Fibroblast of the conjunctiva (primary cell): ENCODE measurements at regions not wholly inside any gene's neighbourhood (a gene's known extent, or its start where the extent isn't known, plus 50 kb on each side); places are given as distances from the start of the nearest gene placed in this dataset.

Source experiments
- DNase-seq: peaks from one replicate; pipeline ENCODE4 v3.0.0-alpha.2; 2010; ENCODE audit warnings: low read depth

DNA sequence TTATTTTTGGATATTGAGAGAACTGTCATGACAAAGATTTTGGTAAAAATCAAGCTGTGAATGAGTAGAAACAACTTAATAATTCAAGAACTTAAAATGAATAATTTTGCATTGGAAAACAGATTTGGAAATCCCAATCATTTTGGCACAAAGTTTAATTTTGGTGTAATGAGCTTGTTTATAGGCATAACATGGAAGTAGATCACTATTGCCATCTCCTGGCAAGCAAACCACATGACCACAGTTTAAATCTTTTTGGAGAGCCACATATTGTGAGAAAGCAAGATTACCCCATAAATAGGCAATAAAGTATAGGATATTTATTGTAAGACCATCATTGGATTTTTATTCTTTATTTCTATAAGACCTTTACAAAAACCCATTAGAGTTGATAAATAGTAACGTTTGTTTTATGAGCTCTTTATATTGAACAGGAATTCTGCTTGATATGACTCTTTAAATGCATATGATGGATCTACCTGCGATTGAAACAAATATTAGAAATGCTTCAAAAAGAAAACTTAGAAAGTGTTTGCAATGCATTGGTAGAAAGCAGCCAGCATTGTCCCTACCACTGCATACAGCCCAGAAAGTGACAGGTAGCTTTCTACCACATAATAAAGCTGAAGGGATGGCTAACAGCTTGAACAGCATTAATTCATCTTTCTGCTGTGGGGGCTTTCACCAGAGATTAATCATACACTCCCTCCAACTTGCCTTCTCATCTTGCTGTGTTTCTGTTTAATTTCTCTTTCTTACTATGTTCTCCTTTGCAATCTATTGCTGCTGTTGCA lies 766.8 kb downstream of the TBL1XR1 start:
- DNase-seq: peak; percentile 62

DNA sequence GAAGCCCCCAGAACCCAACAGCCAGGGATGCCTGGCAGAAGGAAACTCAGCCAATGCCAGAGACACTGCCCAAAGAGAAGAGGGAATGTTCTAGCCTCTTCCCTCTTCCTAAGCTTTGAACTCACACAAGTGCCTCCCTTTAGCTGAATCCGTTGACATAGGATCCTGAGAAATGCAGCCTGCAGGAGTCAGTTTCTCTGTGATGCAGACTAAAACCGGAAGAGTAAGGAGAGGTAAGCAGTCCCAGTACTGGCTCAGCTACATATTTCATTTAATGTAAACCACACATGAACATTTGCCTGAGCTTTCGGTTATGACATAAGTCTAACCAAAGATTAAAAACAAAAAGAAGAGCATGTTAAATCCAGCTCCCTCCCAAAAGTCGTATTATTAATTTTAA lies 768.7 kb downstream of the TBL1XR1 start:
- no peak for DNase-seq

DNA sequence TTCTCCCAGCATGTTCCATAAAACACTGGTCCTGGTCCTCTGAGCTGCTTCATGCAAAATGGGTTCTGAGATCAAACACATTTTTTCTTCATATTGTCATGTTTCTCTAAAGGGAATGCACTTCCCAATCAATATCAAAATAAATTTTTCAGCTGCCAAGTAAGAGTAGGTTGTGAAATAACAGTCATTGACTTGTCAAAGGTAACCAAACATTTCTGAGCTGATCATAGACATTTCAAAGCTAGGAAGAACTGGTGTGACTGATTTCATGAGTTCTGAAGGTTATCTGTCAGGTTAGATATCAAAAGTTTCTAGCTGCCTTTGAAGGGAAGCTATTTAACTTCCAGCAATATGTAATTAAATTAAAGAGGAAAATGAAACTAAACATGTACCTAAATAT lies 770.9 kb downstream of the TBL1XR1 start:
- DNase-seq: no peak

DNA sequence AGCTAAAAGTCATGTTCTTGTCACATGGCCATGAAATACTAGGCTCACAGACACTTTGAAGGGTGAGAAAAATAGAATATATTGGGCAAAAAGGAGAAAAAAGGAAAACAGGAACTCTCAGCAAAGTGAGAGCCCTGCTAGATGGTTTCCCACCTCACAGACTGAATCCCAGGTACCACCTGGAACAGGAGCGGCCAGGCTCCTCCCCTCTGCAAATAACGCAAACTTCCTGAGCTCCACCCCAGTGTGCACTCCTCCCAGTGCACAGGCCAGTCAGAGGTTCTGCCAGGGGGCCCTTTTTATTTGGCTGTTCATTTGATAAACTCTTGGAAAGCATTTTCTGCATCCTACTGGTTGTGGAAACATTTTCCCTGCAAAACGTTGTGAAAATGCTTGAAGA lies 780.4 kb downstream of the TBL1XR1 start:
- no peak for DNase-seq

DNA sequence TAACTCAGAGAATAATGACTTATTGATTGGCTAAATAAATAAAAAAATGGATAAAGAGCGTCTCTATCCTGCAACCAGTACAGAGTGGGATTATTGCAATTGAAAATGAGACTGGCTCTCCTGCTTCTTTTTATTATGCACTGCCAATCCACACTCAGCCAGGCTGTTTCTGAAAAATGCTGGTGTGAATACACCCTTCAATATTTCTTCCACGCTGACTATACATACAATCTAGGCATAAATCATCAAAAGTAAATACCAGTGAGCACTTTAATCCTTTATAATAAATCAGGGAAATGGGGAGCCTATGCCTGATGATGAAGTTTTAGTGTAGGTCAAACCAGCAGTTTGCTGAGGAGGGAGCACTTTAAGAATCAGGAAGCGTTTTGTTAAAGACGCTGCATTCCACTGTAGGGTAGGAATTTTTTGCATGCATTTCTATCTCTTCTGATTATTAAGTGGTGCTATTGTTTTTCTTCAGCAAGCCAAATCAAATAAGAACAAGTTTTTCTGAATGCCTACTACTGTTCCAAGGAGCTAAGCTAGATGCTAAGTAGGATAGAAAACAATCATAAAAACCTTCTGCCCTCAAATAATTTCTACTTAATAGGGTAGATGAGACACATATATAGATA lies 781.5 kb downstream of the TBL1XR1 start:
- no peak for DNase-seq

DNA sequence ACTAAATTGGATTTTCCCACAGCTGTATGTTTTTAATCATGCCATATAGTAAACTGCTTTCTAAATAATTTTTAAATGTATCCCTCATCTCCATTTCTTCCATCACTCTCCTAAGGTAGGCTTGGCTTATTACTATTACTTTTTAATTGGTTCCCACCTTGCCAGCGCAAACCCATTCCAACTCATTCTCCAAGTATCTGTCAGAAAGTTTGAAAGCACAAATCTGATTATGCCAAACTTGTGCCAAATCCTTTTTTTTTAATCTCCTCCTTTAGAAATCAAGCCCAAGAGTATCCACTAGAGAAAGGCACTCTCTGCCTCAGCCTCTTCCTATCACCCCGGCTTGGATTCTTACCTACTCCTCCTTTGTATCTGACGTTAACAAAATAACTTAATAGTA lies 784.5 kb downstream of the TBL1XR1 start:
- no peak for DNase-seq

DNA sequence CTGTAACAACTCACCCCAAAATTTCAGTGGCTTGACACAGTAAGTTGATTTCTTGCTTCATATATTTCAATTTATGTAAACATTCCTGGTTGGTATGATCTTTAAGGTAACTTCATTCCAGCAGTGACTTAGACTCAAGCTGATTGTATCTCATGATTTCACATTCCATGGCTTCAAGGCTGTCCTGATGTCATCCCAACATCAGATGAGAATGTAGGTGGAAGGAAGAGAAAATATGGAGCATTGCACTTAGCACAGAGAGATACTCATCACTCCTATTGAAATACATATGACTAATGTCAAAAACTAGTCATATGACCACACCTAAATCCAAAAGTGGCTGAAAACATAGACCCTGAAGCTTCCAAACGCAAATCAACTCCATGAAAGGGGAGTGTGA lies 793.8 kb downstream of the TBL1XR1 start:
- DNase-seq: no peak

DNA sequence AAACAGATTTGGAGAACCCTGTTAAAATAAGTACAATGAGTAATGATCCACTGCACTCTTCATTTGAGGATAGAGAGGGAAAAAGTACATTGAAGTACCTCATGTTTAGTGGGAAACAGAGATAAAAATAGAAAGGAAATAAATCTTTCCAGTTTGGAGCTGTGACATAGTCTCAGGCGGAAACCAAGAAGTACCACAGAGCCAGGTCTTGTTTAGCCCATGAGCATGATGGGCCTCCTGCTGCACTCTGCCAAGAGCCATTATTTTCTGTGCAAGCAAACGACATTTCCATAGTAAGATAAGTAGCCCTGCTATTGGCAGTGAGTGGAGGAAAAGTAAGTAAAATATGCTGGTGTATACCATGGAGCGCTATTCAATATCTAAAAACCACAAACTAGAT lies 796.1 kb downstream of the TBL1XR1 start:
- DNase-seq: no peak

DNA sequence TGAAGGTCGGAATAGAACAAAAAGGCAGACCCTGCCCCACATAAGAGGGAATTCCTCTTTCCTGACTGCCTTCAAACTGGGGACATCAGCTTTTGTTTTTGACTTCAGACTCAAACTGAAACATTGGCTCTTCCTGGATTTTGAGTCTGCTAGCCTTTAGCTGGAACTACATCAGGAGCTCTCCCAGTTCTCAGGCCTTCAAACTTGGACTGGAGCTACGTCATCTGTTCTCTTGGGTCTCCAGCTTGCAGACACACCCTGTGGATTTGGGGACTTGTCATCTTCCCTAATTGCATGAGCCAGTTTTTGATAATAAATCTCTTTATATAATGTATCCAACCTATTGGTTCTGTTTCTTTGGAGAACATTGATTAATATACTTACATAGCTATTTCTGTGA lies 798.1 kb downstream of the TBL1XR1 start:
- no peak for DNase-seq

DNA sequence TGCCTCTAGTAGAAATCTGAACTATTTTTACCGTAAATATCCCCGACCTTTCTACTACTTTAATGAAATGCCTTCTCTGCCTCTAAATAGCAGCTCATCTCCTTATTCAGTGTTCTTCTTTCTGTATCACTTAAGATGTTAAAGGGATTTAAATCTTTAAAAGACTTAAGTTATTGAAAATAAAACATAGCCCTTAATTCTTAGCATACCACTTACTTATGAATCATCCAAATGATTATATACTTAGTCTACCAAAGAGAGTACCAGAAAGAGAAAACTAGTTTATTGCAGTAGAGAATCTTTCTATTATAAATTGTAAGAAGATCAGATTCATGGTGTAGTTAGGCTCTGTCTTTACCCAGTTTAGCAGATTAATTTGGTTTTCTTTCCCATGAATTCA lies 802.0 kb downstream of the TBL1XR1 start:
- no peak for DNase-seq

DNA sequence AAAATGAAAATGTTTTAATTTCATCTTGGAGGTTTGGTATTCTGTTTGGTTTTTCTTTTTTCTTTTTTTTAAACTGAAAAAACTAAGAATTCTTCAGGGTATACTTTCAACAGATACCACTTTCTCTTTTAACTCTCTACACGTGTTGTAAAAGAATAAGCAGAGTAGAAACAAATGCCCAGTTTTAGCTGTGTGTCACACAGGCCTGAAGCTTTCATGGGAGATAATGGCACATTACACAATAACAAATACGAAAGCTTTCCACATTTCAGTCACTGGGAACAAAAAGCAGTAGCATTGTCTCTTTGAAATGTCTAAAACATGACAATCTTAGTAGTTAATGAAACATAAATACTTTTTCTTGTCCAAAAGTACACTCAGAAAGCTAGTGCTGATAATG lies 818.5 kb downstream of the TBL1XR1 start:
- DNase-seq: no peak

DNA sequence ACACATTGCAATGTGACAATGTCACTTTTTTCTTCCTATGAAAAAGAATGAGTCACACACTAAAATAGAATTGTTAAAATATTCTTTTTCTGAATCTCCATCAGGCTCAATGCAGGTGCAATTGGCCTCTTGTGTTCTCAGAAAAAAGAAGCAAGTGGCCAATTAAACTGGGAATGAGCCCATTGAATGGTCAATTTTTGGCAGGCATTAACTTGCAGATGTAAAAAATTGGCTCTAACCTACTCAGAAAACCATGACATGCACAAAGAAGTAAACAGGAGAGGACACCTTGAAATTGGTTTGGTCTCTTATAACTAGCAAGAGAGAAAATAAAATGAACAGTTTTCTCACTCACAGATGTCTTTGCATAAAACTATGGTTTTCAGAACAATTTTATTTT lies 820.8 kb downstream of the TBL1XR1 start:
- no peak for DNase-seq

DNA sequence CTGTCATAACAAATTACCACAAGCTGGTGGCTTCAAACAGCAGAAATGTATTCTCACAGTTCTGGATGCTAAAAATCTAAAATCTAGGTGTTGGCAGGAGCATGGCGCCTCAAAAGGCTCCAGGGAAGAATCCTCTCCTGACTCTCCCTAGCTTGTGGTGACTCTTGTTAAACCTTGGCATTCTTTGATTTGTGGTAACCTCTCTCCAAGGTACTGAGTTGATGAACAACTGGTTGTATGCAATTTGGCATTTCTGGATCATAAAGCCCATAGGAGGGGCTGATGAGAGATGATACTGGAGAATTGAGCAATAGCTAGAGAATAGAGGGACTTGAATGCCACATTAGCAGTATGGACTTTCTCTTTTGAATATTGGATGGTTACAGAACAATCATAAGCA lies 821.8 kb downstream of the TBL1XR1 start:
- DNase-seq: no peak

DNA sequence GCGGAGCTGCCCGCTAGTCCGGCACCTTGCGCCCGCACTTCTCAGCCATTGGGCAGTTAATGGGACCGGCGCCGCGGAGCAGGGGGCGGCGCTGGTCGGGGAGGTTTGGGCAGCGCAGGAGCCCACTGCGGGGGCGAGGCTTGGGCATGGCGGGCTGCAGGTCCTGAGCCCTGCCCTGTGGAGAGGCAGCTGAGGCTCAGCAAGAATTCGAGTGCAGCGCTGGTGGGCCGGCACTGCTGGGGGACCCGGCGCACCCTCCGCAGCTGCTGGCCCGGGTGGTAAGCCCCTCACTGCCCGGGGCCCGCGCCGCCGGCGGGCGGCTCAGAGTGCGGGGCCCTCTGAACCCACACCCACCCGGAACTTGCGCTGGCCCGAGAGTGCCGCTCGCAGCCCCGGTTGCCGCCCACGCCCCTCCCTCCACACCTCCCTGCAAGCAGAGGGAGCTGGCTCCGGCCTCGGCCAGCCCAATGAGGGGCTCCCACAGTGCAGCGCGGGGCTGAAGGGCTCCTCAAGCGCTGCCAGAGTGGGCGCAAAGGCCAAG lies 835.0 kb downstream of the TBL1XR1 start:
- no peak for DNase-seq

DNA sequence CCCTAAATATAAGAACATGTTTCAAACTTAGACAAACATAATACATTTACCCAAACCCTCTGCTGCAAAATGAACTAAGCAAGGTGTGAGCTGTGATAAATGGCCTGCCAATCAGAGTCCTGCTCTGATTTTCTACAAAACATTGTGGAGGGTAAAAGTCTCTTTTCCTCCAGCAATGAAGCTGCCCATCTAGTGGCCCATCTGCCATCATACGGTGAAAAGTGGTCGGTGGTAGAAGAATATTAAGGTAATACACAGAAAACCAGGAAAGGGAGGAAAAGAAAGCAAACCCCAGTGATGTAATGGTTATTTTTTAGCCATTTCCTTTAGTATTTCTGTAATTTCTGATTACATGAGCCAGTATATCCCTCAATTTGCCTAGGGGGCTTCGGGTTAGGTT lies 838.1 kb downstream of the TBL1XR1 start:
- no peak for DNase-seq

DNA sequence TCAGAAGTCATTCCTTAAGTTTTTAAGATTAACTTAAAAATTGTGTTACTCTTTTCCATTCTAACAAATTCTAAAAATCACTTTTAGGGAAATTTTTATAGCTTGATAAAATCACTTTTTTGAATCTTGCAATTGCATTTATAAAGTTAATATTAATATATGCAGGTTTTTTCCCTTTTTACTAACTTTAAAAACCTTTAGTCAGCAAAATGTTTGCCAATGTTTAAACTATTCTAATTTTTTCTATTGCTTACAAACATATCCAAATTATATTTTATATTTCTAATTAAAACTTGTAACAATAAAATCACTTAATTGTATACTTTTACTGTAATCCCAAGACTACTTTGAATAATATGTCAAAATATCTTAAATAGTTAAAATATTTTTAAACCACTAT lies 839.4 kb downstream of the TBL1XR1 start:
- no peak for DNase-seq

DNA sequence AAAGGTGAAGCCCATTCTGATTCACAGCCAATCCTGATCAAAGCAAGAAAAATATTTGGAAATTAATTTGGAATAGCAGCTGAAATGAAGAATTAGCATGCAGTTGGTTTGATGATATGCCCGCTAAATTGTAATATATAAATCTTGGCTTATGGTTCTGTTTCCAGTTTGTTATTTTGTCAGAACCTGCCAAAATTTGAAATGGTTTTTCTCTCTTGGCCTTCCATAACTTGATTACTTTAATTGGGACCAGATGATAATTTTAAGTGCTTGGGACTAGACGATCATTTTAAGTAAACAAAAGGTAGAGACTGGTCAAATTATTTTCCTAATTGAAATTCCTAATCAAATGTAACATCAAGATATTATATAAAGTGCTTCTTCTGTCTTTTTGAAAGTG lies 842.4 kb downstream of the TBL1XR1 start:
- DNase-seq: no peak

DNA sequence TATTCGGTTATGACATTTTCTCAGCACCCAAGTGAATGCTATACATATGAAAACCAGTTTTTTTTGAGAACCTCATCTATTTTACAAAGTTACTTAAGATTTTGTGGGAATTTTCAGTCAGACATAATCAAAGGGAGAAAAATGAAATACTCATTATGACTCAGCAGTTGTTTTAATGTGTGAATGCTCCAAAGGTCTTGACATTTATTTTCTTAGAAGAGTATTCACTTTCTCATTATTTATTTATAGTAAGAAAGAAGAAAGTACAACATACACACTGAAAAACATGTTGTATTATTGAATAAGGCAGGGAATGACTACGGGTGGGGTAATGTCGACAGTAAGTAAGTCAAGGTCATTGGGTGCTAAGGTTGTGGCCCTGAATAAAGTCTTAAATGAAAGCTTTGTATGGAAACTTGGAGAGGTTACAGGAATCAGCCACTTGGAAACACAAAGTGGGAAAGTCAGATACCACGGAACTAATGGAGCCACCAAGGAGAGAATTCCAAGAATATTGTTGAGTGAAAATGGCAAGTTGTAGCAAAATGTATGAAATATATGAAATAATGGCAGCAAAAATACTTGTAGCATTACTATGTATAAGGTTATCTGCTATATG lies 844.5 kb downstream of the TBL1XR1 start:
- DNase-seq: no peak

DNA sequence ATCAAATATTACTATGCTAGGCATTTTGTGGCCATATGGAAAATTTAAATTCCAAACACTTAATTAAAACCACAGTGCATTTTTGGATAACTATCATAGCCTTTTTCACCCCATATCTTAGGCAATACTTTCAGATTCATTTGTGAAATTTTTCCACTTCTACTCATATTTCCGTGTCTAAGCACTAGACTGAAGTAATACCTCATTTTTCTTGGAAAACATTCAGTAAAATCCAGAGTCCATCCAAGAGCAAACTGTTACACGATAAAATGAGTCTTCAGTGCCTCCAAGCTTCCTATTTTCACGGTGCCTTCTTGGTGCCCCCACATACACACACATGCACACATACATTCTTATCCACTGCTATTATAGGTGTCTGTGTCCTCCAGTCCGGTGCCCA lies 845.9 kb downstream of the TBL1XR1 start:
- peak; percentile 34 for DNase-seq

DNA sequence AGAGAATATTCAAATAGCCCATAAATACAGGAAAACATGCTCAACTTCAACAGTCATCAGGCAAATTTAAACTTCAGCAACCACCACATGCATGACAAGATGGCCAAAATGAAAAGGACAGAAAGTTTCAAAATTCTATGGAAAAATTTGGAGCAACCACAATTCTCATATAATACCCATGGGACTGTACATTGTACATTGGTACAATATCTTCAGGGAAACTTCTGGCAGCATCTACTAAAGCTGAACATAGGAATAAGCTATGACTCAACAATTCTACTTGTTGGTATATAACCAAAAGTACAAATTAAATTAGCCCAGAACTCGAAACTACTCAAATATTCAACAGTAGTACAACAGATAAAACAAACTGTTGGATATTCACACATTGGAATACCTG lies 847.6 kb downstream of the TBL1XR1 start:
- DNase-seq: peak; percentile 43

DNA sequence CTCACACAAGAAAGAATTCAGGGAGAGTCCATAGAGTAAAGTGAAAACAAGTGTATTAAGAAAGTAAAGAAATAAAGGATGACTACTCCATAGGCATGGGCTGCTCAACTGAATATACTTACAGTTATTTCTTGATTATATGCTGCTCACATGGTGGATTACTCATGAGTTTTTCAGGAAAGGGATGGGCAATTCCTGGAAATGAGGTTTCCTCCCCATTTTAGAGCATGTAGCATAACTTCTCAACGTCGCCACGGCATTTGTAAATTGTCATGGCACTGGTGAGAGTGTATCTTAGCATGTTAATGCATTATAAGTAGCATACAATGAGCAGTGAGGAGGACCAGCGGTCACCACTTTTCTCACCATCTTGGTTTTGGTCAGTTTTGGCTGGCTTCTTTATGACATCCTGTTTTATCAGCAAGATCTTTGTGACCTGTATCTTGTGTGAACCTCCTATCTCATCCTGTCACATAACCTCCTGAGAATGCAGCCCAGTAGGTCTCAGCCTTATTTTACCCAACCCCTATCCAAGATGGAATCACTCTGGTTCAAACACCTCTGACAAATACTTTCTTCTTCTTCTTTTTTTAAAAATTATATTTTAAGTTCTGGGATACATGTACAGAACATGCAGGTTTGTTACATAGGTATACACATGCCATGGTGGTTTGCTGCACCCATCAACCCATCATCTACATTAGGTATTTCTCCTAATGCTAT lies 849.7 kb downstream of the TBL1XR1 start:
- no peak for DNase-seq

DNA sequence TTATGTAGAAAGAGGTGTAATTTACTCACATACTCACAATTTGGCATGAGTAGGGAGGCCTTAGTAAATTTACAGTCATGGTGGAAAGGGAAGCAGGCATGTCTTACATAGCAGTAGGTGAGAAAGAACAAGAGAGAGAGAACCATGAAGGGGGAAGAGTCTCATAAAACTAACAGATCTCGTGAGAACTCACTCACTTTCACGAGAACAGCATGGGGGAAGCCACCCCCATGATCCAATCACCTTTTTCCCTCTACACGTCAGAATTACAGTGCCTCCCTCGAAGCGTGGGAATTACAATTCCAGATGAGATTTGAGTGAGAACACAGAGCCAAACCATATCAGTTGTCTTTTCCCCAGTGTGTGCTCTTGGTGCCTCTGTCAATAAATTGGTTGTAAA lies 855.3 kb downstream of the TBL1XR1 start:
- no peak for DNase-seq

DNA sequence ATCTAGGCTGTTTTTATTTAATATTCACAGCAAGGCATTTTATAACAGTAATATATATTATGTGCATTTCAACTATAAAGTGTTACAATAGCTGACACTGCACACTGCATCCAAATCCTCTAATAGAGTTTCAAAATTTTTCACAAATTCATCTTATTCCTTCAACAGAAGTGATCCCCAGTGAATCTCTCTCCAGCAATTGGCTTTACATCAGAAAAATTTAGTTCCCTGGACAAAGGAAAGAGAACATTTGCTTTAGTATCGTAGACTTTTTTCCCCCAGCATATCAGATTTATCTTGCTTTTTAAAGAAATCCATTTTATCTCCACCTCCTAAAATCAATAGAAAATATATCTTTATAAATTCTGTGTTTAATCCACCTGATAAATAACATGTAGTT lies 868.6 kb downstream of the TBL1XR1 start:
- no peak for DNase-seq
